ENCODE measurements at regions not wholly inside any gene's neighbourhood (a gene's known extent, or its start where the extent isn't known, plus 50 kb on each side); places are given as distances from the start of the nearest gene placed in this dataset.
"Not testable (repeated sequence)": the region's sequence is repeated elsewhere in the genome, so short reads cannot be mapped to it uniquely, and the experiment has no call there.

DNA sequence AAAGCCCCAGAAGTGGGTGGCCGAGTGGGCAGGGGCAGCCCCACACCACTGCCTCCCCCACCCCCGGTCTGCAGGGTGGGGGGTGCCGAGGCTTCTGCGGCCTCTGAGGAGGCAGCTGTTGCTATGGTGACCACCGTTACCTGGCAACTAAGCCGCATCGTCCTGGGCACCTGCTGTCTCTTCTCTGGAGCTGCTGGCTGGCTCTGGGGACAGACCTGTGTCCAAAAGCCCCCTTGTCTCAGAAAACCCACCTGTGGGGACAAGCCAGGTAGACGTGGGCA lies 79.9 kb upstream of the PRR5 start:
- Histone ChIP-seq H3K27me3 (peaks cover 15% of the 10 kb centered on the region), H3K9me3 (no peaks in the 10 kb centered on the region), H3K27ac (no peak overlapping the region), H3K36me3 (no peaks in the 10 kb centered on the region), H3K4me1 (peaks cover 0 to 9% (median 2%) of the 10 kb centered on the region in 4 donors), H3K4me3 (no peak overlapping the region)
- in situ Hi-C loops (cut with MboI; ENCODE audit: low pct_ligation_motif_present in 1 of 4, low pct_unique_long_range_greater_than_20kb in 1 of 4, low sequenced_read_pairs in 3 of 4) (loop anchor here (10.0 kb wide), 2 partner anchors 537 to 627 kb away; no protein-coding TSS in a partner anchor), intact Hi-C loops (cut with DNase I; ENCODE audit: low total_unique reads) (no loop called here)
- no peak for TF ChIP-seq POLR2AphosphoS5 (IDR thresholded peaks at IDR 0.05)
- TF ChIP-seq EP300 (IDR thresholded peaks at IDR 0.05; ENCODE audit: low read depth) = no peak
- no peak for TF ChIP-seq POLR2A (IDR thresholded peaks at IDR 0.05)
- no peak for TF ChIP-seq CTCF (IDR thresholded peaks at IDR 0.05)
- 25% methylated on average over 8 of the region's 8 CpGs; no CpG with 5 or more reads in 1 of the 2 donors for WGBS, 2 donors (ENCODE audit: low coverage in 1 of 2)
- DNase-seq = no peak

- 79 to 100% methylated on average over 1 to 21 of the region's 21 CpGs for WGBS, 2 donors (ENCODE audit: low coverage in 1 of 2)
- TF ChIP-seq POLR2A (IDR thresholded peaks at IDR 0.05) (no peak), EP300 (IDR thresholded peaks at IDR 0.05; ENCODE audit: low read depth) (no peak), POLR2AphosphoS5 (IDR thresholded peaks at IDR 0.05) (no peak), CTCF (IDR thresholded peaks at IDR 0.05) (no peak)
- Histone ChIP-seq H3K4me3 (no peak overlapping the region), H3K27me3 (peaks cover 15% of the 10 kb centered on the region), H3K36me3 (no peaks in the 10 kb centered on the region), H3K27ac (no peak overlapping the region), H3K9me3 (no peaks in the 10 kb centered on the region), H3K4me1 (peaks cover 0 to 9% (median 2%) of the 10 kb centered on the region in 4 donors)
- no peak for DNase-seq
- intact Hi-C loops (cut with DNase I; ENCODE audit: low total_unique reads) (no loop called here), in situ Hi-C loops (cut with MboI; ENCODE audit: low pct_ligation_motif_present in 1 of 4, low pct_unique_long_range_greater_than_20kb in 1 of 4, low sequenced_read_pairs in 3 of 4) (loop anchor here (10.0 kb wide), 2 partner anchors 537 to 627 kb away; no protein-coding TSS in a partner anchor)
These were observed 80.4 kb upstream of the PRR5 start for GRCh38 chr22:44621401-44622146.

- 60% methylated on average over 12 of the region's 13 CpGs; no CpG with 5 or more reads in 1 of the 2 donors for WGBS, 2 donors (ENCODE audit: low coverage in 1 of 2)
- Histone ChIP-seq H3K4me1 (peaks cover 0 to 9% (median 2%) of the 10 kb centered on the region in 4 donors), H3K4me3 (no peak overlapping the region), H3K9me3 (no peaks in the 10 kb centered on the region), H3K27me3 (peaks cover 15% of the 10 kb centered on the region), H3K36me3 (no peaks in the 10 kb centered on the region), H3K27ac (no peak overlapping the region)
- no peak for DNase-seq
- TF ChIP-seq POLR2A (IDR thresholded peaks at IDR 0.05) (no peak), EP300 (IDR thresholded peaks at IDR 0.05; ENCODE audit: low read depth) (no peak), CTCF (IDR thresholded peaks at IDR 0.05) (no peak)
- intact Hi-C loops (cut with DNase I; ENCODE audit: low total_unique reads) (no loop called here), in situ Hi-C loops (cut with MboI; ENCODE audit: low pct_ligation_motif_present in 1 of 4, low pct_unique_long_range_greater_than_20kb in 1 of 4, low sequenced_read_pairs in 3 of 4) (loop anchor here (10.0 kb wide), 2 partner anchors 536 to 626 kb away; no protein-coding TSS in a partner anchor)
These were observed 81.2 kb upstream of the PRR5 start for GRCh38 chr22:44620841-44621257.

DNA sequence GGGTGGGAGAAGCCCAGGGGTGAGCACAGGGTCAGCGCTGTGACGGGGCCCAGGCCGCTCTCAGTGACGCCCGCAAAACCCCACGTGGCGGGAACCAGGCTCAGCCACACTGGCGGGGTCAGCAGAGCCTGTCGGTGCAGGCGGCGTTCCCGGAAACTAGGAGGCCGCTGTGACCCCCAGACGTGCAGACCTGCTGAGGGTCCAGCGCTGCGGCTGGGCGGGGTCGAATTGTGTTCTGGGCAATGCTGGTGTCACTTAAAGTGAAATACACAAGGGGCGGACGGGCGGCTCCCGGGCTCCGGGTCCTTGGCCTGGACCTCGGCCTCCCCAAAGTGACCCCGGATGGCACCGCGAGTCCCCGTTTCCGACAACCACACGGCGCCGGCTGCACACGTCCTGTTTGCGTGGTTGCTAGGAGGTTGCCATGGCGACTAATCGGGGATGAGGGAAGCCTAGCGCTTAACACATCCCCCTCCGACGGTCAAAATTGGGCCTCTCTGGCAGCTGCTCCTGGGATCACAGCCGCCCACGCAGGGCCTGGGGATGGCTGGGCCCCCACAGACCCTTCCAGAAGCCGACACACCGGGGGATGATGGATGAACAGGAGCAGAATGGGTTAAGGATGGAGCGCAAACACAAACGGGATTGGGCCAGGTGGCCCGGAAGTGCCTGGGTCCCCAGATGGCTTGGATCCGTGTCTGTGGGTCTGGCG lies 81.7 kb upstream of the PRR5 start:
- in situ Hi-C loops (cut with MboI; ENCODE audit: low pct_ligation_motif_present in 1 of 4, low pct_unique_long_range_greater_than_20kb in 1 of 4, low sequenced_read_pairs in 3 of 4) = loop anchor here (10.0 kb wide), 2 partner anchors 535 to 625 kb away; no protein-coding TSS in a partner anchor
- intact Hi-C loops (cut with DNase I; ENCODE audit: low total_unique reads) = no loop called here

GRCh38 chr22:44619560-44620128 lies 82.4 kb upstream of the PRR5 start:
- in situ Hi-C loops (cut with MboI; ENCODE audit: low pct_ligation_motif_present in 1 of 4, low pct_unique_long_range_greater_than_20kb in 1 of 4, low sequenced_read_pairs in 3 of 4) = loop anchor here (10.0 kb wide), 2 partner anchors 535 to 625 kb away; no protein-coding TSS in a partner anchor
- H3K27ac ChIP-seq = not testable (repeated sequence)

More for the DNA sequence above, 81.7 kb upstream of the PRR5 start:
- Histone ChIP-seq H3K4me1 (peaks cover 0 to 9% (median 2%) of the 10 kb centered on the region in 4 donors), H3K4me3 (no peak overlapping the region), H3K36me3 (no peaks in the 10 kb centered on the region), H3K9me3 (no peaks in the 10 kb centered on the region), H3K27ac (no peak overlapping the region), H3K27me3 (peaks cover 15% of the 10 kb centered on the region)
- 14% methylated on average over 36 of the region's 48 CpGs; no CpG with 5 or more reads in 1 of the 2 donors for WGBS, 2 donors (ENCODE audit: low coverage in 1 of 2)
- peak; percentile 64 for DNase-seq
- TF ChIP-seq CTCF (IDR thresholded peaks at IDR 0.05) = no peak
- TF ChIP-seq POLR2AphosphoS5 (IDR thresholded peaks at IDR 0.05) = no peak

GRCh38 chr22:44618910-44619309 lies 83.1 kb upstream of the PRR5 start:
- intact Hi-C loops (cut with DNase I; ENCODE audit: low total_unique reads); DNase-seq; H3K4me3 ChIP-seq; H3K36me3 ChIP-seq; in situ Hi-C loops (cut with MboI; ENCODE audit: low pct_ligation_motif_present in 1 of 4, low pct_unique_long_range_greater_than_20kb in 1 of 4, low sequenced_read_pairs in 3 of 4); H3K9me3 ChIP-seq; H3K4me1 ChIP-seq; H3K27ac ChIP-seq: not testable (repeated sequence)
- 84 to 90% methylated on average over 5 to 6 of the region's 6 CpGs for WGBS, 2 donors (ENCODE audit: low coverage in 1 of 2)
- H3K27me3 ChIP-seq = peaks cover 15% of the 10 kb centered on the region

More at GRCh38 chr22:44619560-44620128, 82.4 kb upstream of the PRR5 start:
- H3K4me1 ChIP-seq; intact Hi-C loops (cut with DNase I; ENCODE audit: low total_unique reads); H3K36me3 ChIP-seq; DNase-seq; H3K4me3 ChIP-seq; H3K9me3 ChIP-seq: not testable (repeated sequence)
- peaks cover 15% of the 10 kb centered on the region for H3K27me3 ChIP-seq
- WGBS, 2 donors (ENCODE audit: low coverage in 1 of 2) = 66 to 81% methylated on average over 4 to 16 of the region's 16 CpGs

All from transverse colon (tissue), 4 donors.